ENCODE measurements at regions not wholly inside any gene's neighbourhood (a gene's known extent, or its start where the extent isn't known, plus 50 kb on each side); places are given as distances from the start of the nearest gene placed in this dataset.

DNA sequence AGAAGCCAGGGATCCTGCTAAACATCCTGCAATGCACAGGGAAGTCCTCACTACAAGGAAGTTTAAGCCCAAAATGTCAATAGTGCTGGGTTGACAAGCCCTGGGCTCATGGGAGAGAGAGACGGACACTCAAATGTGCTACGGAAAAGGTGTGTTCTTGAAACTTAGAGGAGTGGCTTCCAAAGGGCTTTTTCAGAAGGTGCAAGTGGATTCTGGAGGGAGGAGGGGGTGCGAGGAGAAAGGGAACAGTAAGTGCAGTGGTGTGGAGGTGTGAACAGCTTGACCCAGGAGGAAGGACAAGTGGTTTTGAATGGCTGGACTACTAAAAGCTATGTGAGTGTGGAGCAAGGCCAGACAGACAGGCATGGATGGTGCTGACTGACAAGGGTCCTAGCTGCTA lies 50.4 kb upstream of the CECR2 start:
- TF ChIP-seq, protein P1, sequence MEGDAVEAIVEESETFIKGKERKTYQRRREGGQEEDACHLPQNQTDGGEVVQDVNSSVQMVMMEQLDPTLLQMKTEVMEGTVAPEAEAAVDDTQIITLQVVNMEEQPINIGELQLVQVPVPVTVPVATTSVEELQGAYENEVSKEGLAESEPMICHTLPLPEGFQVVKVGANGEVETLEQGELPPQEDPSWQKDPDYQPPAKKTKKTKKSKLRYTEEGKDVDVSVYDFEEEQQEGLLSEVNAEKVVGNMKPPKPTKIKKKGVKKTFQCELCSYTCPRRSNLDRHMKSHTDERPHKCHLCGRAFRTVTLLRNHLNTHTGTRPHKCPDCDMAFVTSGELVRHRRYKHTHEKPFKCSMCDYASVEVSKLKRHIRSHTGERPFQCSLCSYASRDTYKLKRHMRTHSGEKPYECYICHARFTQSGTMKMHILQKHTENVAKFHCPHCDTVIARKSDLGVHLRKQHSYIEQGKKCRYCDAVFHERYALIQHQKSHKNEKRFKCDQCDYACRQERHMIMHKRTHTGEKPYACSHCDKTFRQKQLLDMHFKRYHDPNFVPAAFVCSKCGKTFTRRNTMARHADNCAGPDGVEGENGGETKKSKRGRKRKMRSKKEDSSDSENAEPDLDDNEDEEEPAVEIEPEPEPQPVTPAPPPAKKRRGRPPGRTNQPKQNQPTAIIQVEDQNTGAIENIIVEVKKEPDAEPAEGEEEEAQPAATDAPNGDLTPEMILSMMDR (conservative IDR thresholded peaks at IDR 0.05; ENCODE audit: low read depth, low read length), result no peak
- H3K27ac ChIP-seq, result no peak overlapping the region
- H4K20me1 ChIP-seq (ENCODE audit: insufficient read depth), result no peaks in the 10 kb centered on the region
- H2AFZ ChIP-seq (ENCODE audit: low read depth), result no peak overlapping the region
- no peaks in the 10 kb centered on the region for H3K4me1 ChIP-seq (ENCODE audit: low read depth, poor library complexity, severe bottlenecking)
- no peaks in the 10 kb centered on the region for H3K79me2 ChIP-seq (ENCODE audit: insufficient read depth, low read depth)
- no peaks in the 10 kb centered on the region for H3K36me3 ChIP-seq (ENCODE audit: insufficient read depth)
- no peak overlapping the region for H3K4me2 ChIP-seq
- no peaks in the 10 kb centered on the region for H3K27me3 ChIP-seq (ENCODE audit: insufficient read depth, low read depth)
- H3K4me3 ChIP-seq (IDR thresholded peaks at IDR 0.05; ENCODE audit: insufficient read depth, low read depth, low read length), result no peak overlapping the region
- no peak overlapping the region for H3K9ac ChIP-seq

GRCh38 chr22:17315310-17315709 lies 54.0 kb upstream of the CECR2 start:
- H3K4me1 ChIP-seq (ENCODE audit: low read depth, poor library complexity, severe bottlenecking), result no peaks in the 10 kb centered on the region
- no peak overlapping the region for H3K4me2 ChIP-seq
- no peaks in the 10 kb centered on the region for H3K36me3 ChIP-seq (ENCODE audit: insufficient read depth)
- H4K20me1 ChIP-seq (ENCODE audit: insufficient read depth), result no peaks in the 10 kb centered on the region
- H3K4me3 ChIP-seq (IDR thresholded peaks at IDR 0.05; ENCODE audit: insufficient read depth, low read depth, low read length), result no peak overlapping the region
- H2AFZ ChIP-seq (ENCODE audit: low read depth), result no peak overlapping the region
- no peak overlapping the region for H3K27ac ChIP-seq
- no peak overlapping the region for H3K9ac ChIP-seq
- no peaks in the 10 kb centered on the region for H3K79me2 ChIP-seq (ENCODE audit: insufficient read depth, low read depth)
- TF ChIP-seq, protein P1 (conservative IDR thresholded peaks at IDR 0.05; ENCODE audit: low read depth, low read length), result no peak
- H3K27me3 ChIP-seq (ENCODE audit: insufficient read depth, low read depth), result no peaks in the 10 kb centered on the region

- H3K4me3 ChIP-seq (IDR thresholded peaks at IDR 0.05; ENCODE audit: insufficient read depth, low read depth, low read length), result no peak overlapping the region
- TF ChIP-seq, protein P1 (conservative IDR thresholded peaks at IDR 0.05; ENCODE audit: low read depth, low read length), result no peak
- H4K20me1 ChIP-seq (ENCODE audit: insufficient read depth), result no peaks in the 10 kb centered on the region
- no peaks in the 10 kb centered on the region for H3K36me3 ChIP-seq (ENCODE audit: insufficient read depth)
- H3K27me3 ChIP-seq (ENCODE audit: insufficient read depth, low read depth), result no peaks in the 10 kb centered on the region
- H2AFZ ChIP-seq (ENCODE audit: low read depth), result no peak overlapping the region
- H3K4me1 ChIP-seq (ENCODE audit: low read depth, poor library complexity, severe bottlenecking), result no peaks in the 10 kb centered on the region
- H3K4me2 ChIP-seq, result no peak overlapping the region
- H3K79me2 ChIP-seq (ENCODE audit: insufficient read depth, low read depth), result no peaks in the 10 kb centered on the region
- no peak overlapping the region for H3K9ac ChIP-seq
- no peak overlapping the region for H3K27ac ChIP-seq
These were observed 54.8 kb upstream of the CECR2 start for GRCh38 chr22:17314487-17314886.

- H3K4me2 ChIP-seq, result no peak overlapping the region
- H3K27me3 ChIP-seq (ENCODE audit: insufficient read depth, low read depth), result no peaks in the 10 kb centered on the region
- peaks cover 4% of the 10 kb centered on the region for H3K4me1 ChIP-seq (ENCODE audit: low read depth, poor library complexity, severe bottlenecking)
- no peak overlapping the region for H3K4me3 ChIP-seq (IDR thresholded peaks at IDR 0.05; ENCODE audit: insufficient read depth, low read depth, low read length)
- TF ChIP-seq, protein P1 (conservative IDR thresholded peaks at IDR 0.05; ENCODE audit: low read depth, low read length), result no peak
- H4K20me1 ChIP-seq (ENCODE audit: insufficient read depth), result no peaks in the 10 kb centered on the region
- no peaks in the 10 kb centered on the region for H3K79me2 ChIP-seq (ENCODE audit: insufficient read depth, low read depth)
- no peaks in the 10 kb centered on the region for H3K36me3 ChIP-seq (ENCODE audit: insufficient read depth)
- no peak overlapping the region for H3K9ac ChIP-seq
- H3K27ac ChIP-seq, result no peak overlapping the region
- no peak overlapping the region for H2AFZ ChIP-seq (ENCODE audit: low read depth)
These were observed 55.6 kb upstream of the CECR2 start for GRCh38 chr22:17313626-17314025.
